GM18867 (cell line): ENCODE measurements at regions not wholly inside any gene's neighbourhood (a gene's known extent, or its start where the extent isn't known, plus 50 kb on each side); places are given as distances from the start of the nearest gene placed in this dataset.
"Not testable (repeated sequence)": the region's sequence is repeated elsewhere in the genome, so short reads cannot be mapped to it uniquely, and the experiment has no call there.

Source experiments
- ATAC-seq: cut with Tn5 transposase; IDR thresholded peaks from one replicate; pipeline ENCODE4 v1.9.1; 2021; ENCODE audit warnings: mild to moderate bottlenecking, moderate library complexity; ENCODE audit not compliant: unreplicated experiment

- ATAC-seq = no peak
Observed at GRCh38 chr6:170199716-170200115, 91.2 kb downstream of the DLL1 start.

- ATAC-seq = no peak
Observed at GRCh38 chr6:170198298-170198697, 92.6 kb downstream of the DLL1 start.

GRCh38 chr6:170193326-170193821 lies 97.5 kb downstream of the DLL1 start:
- ATAC-seq = no peak

GRCh38 chr6:170192905-170193304 lies 98.0 kb downstream of the DLL1 start:
- no peak for ATAC-seq

- ATAC-seq = not testable (repeated sequence)
Observed at GRCh38 chr6:170192101-170192500, 98.8 kb downstream of the DLL1 start.

- ATAC-seq = no peak
Observed at GRCh38 chr6:170190046-170190445, 100.8 kb downstream of the DLL1 start.

- ATAC-seq = no peak
Observed at GRCh38 chr6:170189236-170189635, 101.6 kb downstream of the DLL1 start.

- no peak for ATAC-seq
Observed at GRCh38 chr6:170188571-170189001, 102.3 kb downstream of the DLL1 start.

- ATAC-seq = no peak
Observed at GRCh38 chr6:170187669-170188566, 103.0 kb downstream of the DLL1 start.

GRCh38 chr6:170186941-170187668 lies 103.8 kb downstream of the DLL1 start:
- no peak for ATAC-seq

GRCh38 chr6:170186006-170186935 lies 104.6 kb downstream of the DLL1 start:
- no peak for ATAC-seq

GRCh38 chr6:170185175-170185978 lies 105.5 kb downstream of the DLL1 start:
- ATAC-seq = no peak

- ATAC-seq = no peak
Observed at GRCh38 chr6:170184316-170184715, 106.6 kb downstream of the DLL1 start.

GRCh38 chr6:170183521-170183920 lies 107.4 kb downstream of the DLL1 start:
- ATAC-seq = no peak

- ATAC-seq = no peak
Observed at GRCh38 chr6:170182781-170183120, 108.1 kb downstream of the DLL1 start.

- ATAC-seq = no peak
Observed at GRCh38 chr6:170182093-170182780, 108.6 kb downstream of the DLL1 start.

- ATAC-seq = no peak
Observed at GRCh38 chr6:170181338-170181690, 109.6 kb downstream of the DLL1 start.

- ATAC-seq = no peak
Observed at GRCh38 chr6:170180671-170181337, 110.1 kb downstream of the DLL1 start.
